Body of pancreas (tissue), 4 donors: ENCODE measurements at regions not wholly inside any gene's neighbourhood (a gene's known extent, or its start where the extent isn't known, plus 50 kb on each side); places are given as distances from the start of the nearest gene placed in this dataset.
A peak's percentile ranks its signal among the peaks of the same experiment; 100 is the strongest.

Experiments used
- ATAC-seq: fragments of 150-250 bp; one replicate; pipeline ENCODE4 v1.9.1; 2016
- DNase-seq, 4 donors: peaks; one replicate each; pipeline ENCODE4 v3.0.0-alpha.2; 2019
- H3K27ac ChIP-seq, 4 donors: fragments of 200-600 bp; sonication (generic); 1 replicate in 3 of 4; 2 replicates in 1 of 4; pipeline versions ENCODE4 v1.5.1 to v1.6.1; 2016 to 2019; ENCODE audit warnings: mild to moderate bottlenecking in 1 of 4, mixed read lengths in 1 of 4, moderate library complexity in 1 of 4
- H3K27me3 ChIP-seq, 2 donors: fragments of 200-600 bp; sonication (generic); one replicate each; pipeline ENCODE4 v1.6.0; 2016; ENCODE audit warnings: mild to moderate bottlenecking in 1 of 2
- H3K36me3 ChIP-seq, 2 donors: fragments of 200-600 bp; sonication (generic); replicated peaks in 1 of 2; 2 replicates each; pipeline ENCODE4 v1.5.1; 2016; ENCODE audit warnings: low read depth in 2 of 2; ENCODE audit not compliant: insufficient read depth in 1 of 2
- H3K4me1 ChIP-seq: fragments of 200-600 bp; sonication (generic); one replicate; pipeline ENCODE4 v1.6.0; 2016
- H3K4me3 ChIP-seq, 2 donors: fragments of 200-600 bp; sonication (generic); 1 replicate in 1 of 2; 2 replicates in 1 of 2; pipeline ENCODE4 v1.5.1; 2016 to 2019
- H3K9me3 ChIP-seq, 3 donors: fragments of 200-600 bp; sonication (generic); 1 replicate in 2 of 3; 2 replicates in 1 of 3; pipeline ENCODE4 v1.5.1; 2016
- CTCF ChIP-seq, 7 experiments: fragments of 450-650 bp in 4 of 7; fragments of 200-600 bp in 3 of 7; sonication (generic) in 3 of 7; IDR thresholded peaks; one replicate each; pipeline ENCODE4 v1.5.1; 2016 to 2019; ENCODE audit warnings: antibody characterized with exemption in 7 of 7
- POLR2A ChIP-seq, 3 donors: fragments of 450-650 bp; IDR thresholded peaks; one replicate each; pipeline ENCODE4 v1.6.1; 2016; ENCODE audit warnings: antibody characterized with exemption in 3 of 3, mild to moderate bottlenecking in 2 of 3
- WGBS, 2 donors: methylation state at CpG; one replicate each; pipeline ENCODE4 v1.1.5; 2017; 5-methylcytosine and 5-hydroxymethylcytosine counted together
- intact Hi-C: fragments of 100-400 bp; cut with DNase I; formaldehyde crosslinking; loops from one replicate; pipeline ENCODE4 v1.15.1; 2023

DNA sequence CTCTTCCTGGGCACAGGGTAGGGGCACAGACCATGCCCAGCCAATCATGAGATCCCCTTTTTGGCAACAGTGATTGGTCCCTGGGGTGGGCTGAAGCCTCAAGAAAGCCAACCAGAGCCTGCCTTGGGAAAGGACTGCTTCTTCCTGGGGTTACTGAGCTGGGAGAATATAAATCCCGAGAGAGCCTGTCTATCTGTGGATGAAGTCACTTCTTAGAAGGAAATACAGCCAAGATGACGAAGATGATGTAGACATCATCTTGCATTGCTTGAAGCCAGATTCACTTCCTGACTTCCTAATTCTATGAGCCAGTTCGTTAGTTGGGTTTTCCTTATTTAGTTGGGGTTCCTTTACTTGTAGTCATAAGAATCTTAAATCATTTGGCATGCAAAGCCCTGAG lies 50.1 kb upstream of the PWWP2A start:
- ATAC-seq (peak; percentile 42), DNase-seq (no peak)
- Histone ChIP-seq H3K27ac (peak overlapping the region in 2 of 4 donors; percentile 38 to 61), H3K27me3 (no peaks in the 10 kb centered on the region), H3K4me1 (peaks cover 14% of the 10 kb centered on the region), H3K4me3 (no peak overlapping the region), H3K9me3 (no peaks in the 10 kb centered on the region), H3K36me3 (no peaks in the 10 kb centered on the region)
- TF ChIP-seq CTCF (IDR thresholded peaks at IDR 0.05) (no peak), POLR2A (IDR thresholded peaks at IDR 0.05) (no peak)
- intact Hi-C loops: no loop called here
- WGBS, 2 donors: 64 to 69% methylated on average over 3 of the region's 3 CpGs
